ENCODE measurements at regions not wholly inside any gene's neighbourhood (a gene's known extent, or its start where the extent isn't known, plus 50 kb on each side); places are given as distances from the start of the nearest gene placed in this dataset.

DNA sequence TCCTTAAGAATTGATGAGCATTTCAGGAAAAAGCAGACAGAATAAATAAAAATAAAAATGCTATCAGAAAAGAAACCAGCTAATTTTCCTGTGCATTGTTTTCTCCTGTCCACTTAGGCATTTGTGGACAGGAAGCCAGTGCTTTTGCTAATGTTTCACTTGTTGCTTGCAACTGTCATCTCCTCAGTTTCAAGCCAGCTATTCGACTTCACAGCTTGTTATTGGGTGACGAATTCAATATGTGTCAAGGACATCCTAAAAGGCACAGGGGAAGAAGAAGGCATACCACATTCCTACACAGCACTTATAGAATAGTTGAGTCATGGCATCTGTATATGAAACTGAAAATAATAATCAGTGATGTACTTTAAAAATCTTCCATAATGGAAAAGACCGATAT is 530.6 kb upstream of the KIRREL3 start:
- Histone ChIP-seq H3K4me1 (ENCODE audit: insufficient read depth) (no peaks in the 10 kb centered on the region), H3F3A (replicated peaks; ENCODE audit: low read depth) (no peaks in the 10 kb centered on the region), H3K27me3 (ENCODE audit: insufficient read depth) (no peaks in the 10 kb centered on the region), H3K27ac (ENCODE audit: low read depth) (no peak overlapping the region), H3K4me3 (no peak overlapping the region), H2AFZ (no peak overlapping the region), H3K4me2 (no peak overlapping the region), H3K79me2 (replicated peaks; ENCODE audit: insufficient read depth) (no peaks in the 10 kb centered on the region), H3K36me3 (ENCODE audit: insufficient read depth) (no peaks in the 10 kb centered on the region), H4K20me1 (replicated peaks; ENCODE audit: insufficient read depth) (no peaks in the 10 kb centered on the region), H3K9me2 (ENCODE audit: insufficient read depth) (peaks cover 7% of the 10 kb centered on the region; the same call in 1 of the 2 replicates)
- TF ChIP-seq ZNF114 (CRISPR knock-in tag; IDR thresholded peaks at IDR 0.05) (no peak), POLR2AphosphoS5 (IDR thresholded peaks at IDR 0.05; ENCODE audit: low read depth) (no peak), NANOG (IDR thresholded peaks at IDR 0.05; ENCODE audit: borderline replicate concordance) (no peak)
- ATAC-seq (no peak), DNase-seq (ENCODE audit: low spot score) (no peak)
- H3K4me1 Mint-ChIP-seq: no peaks in the 10 kb centered on the region
- no peak overlapping the region for H3K27ac Mint-ChIP-seq
- H3K4me3 Mint-ChIP-seq: no peak overlapping the region
- no peaks in the 10 kb centered on the region for H3K9me3 Mint-ChIP-seq
- no peaks in the 10 kb centered on the region for H3K27me3 Mint-ChIP-seq (ENCODE audit: insufficient read depth, low read depth, poor library complexity)
- H3K36me3 Mint-ChIP-seq (ENCODE audit: low read depth): no peaks in the 10 kb centered on the region

DNA sequence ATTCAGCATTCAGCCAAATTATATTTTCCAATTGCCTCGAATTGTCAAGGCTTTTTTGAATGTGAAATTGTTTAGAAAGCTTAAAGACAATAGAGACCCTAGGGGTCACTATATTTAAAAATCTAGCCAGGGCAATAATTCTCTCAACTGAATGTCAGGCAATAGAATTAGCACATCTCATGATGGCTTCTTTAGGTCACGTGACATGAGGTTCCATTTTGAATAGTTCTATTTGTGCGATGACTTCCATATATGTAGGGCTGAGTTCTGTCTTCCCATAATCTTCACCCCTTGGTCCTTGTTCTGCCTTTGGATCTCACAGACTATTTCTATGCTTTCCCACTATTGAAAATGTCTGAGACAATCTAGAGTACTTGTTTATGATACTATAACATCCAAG is 527.7 kb upstream of the KIRREL3 start:
- Histone ChIP-seq H4K20me1 (replicated peaks; ENCODE audit: insufficient read depth) (no peaks in the 10 kb centered on the region), H3K4me1 (ENCODE audit: insufficient read depth) (no peaks in the 10 kb centered on the region), H3K27me3 (ENCODE audit: insufficient read depth) (no peaks in the 10 kb centered on the region), H3K4me3 (no peak overlapping the region), H3K9me2 (ENCODE audit: insufficient read depth) (peaks cover 7% of the 10 kb centered on the region; the same call in 1 of the 2 replicates), H3K27ac (ENCODE audit: low read depth) (no peak overlapping the region), H3K4me2 (no peak overlapping the region), H3K36me3 (ENCODE audit: insufficient read depth) (no peaks in the 10 kb centered on the region), H3K79me2 (replicated peaks; ENCODE audit: insufficient read depth) (no peaks in the 10 kb centered on the region), H3F3A (replicated peaks; ENCODE audit: low read depth) (no peaks in the 10 kb centered on the region), H2AFZ (no peak overlapping the region)
- Mint-ChIP-seq H3K36me3 (ENCODE audit: low read depth) (no peaks in the 10 kb centered on the region), H3K4me3 (no peak overlapping the region), H3K4me1 (no peaks in the 10 kb centered on the region), H3K27ac (no peak overlapping the region), H3K9me3 (no peaks in the 10 kb centered on the region), H3K27me3 (ENCODE audit: insufficient read depth, low read depth, poor library complexity) (no peaks in the 10 kb centered on the region)
- DNase-seq (ENCODE audit: low spot score) (no peak), ATAC-seq (no peak)
- TF ChIP-seq ZNF462 (CRISPR knock-in tag; IDR thresholded peaks at IDR 0.05): no peak
- no peak for TF ChIP-seq EZH2 (IDR thresholded peaks at IDR 0.05; ENCODE audit: low read depth, unreplicated experiment)
- no peak for TF ChIP-seq NANOG (IDR thresholded peaks at IDR 0.05; ENCODE audit: borderline replicate concordance)
- no peak for TF ChIP-seq EZH2phosphoT487 (IDR thresholded peaks at IDR 0.05; ENCODE audit: unreplicated experiment)
- no peak for TF ChIP-seq JUNB (IDR thresholded peaks at IDR 0.05; ENCODE audit: unreplicated experiment)
- no peak for TF ChIP-seq ZNF331 (CRISPR knock-in tag; IDR thresholded peaks at IDR 0.05; ENCODE audit: low read depth)
- no peak for TF ChIP-seq ZNF114 (CRISPR knock-in tag; IDR thresholded peaks at IDR 0.05)
- TF ChIP-seq REST (IDR thresholded peaks at IDR 0.05; ENCODE audit: unreplicated experiment): no peak
- TF ChIP-seq CREB1 (CRISPR knock-in tag; IDR thresholded peaks at IDR 0.05; ENCODE audit: low read depth): no peak
- TF ChIP-seq POLR2AphosphoS5 (IDR thresholded peaks at IDR 0.05; ENCODE audit: low read depth): no peak
- no peak for TF ChIP-seq STAT1 (IDR thresholded peaks at IDR 0.05; ENCODE audit: unreplicated experiment)
- no peak for TF ChIP-seq ETS1 (IDR thresholded peaks at IDR 0.05)

Data from GM23338 (cell line).